ENCODE measurements at regions not wholly inside any gene's neighbourhood (a gene's known extent, or its start where the extent isn't known, plus 50 kb on each side); places are given as distances from the start of the nearest gene placed in this dataset.

GRCh38 chr3:59596741-59597140, 546.9 kb upstream of the CFAP20DC start:
- in situ Hi-C loops (cut with MboI; ENCODE audit: low pct_unique_long_range_greater_than_20kb, low sequenced_read_pairs, unreplicated experiment) = loop anchor here (25.0 kb wide), 1 partner anchor 266 kb away; no protein-coding TSS in a partner anchor
- no peak for DNase-seq (ENCODE audit: low spot score)
- no peak for TF ChIP-seq CTCF (IDR thresholded peaks at IDR 0.05; ENCODE audit: extremely low read depth, insufficient read depth, missing control alignments)

DNA sequence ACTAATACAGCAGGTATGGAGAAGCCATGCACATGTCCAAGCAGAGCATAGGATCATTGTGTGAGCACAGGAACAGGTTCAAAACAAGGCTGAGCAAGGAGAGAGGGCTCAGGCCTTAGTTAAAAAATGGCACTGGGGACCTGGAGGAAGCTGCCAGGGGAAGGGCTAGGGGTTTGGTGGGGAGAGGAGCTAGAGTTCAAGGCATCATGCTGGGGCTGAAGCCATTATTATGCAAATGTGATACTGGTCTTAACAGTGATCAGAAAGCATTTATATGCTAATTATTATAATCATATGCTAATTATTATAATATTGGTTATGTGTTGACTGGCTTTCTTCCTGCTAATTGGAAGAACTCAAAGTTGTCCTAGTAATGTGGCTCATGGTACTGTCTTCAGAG, 546.0 kb upstream of the CFAP20DC start:
- in situ Hi-C loops (cut with MboI; ENCODE audit: low pct_unique_long_range_greater_than_20kb, low sequenced_read_pairs, unreplicated experiment) = loop anchor here (25.0 kb wide), 1 partner anchor 266 kb away; no protein-coding TSS in a partner anchor
- DNase-seq (ENCODE audit: low spot score) = no peak
- no peak for TF ChIP-seq CTCF (IDR thresholded peaks at IDR 0.05; ENCODE audit: extremely low read depth, insufficient read depth, missing control alignments)

GRCh38 chr3:59593380-59593779, 543.6 kb upstream of the CFAP20DC start:
- no peak for TF ChIP-seq CTCF (IDR thresholded peaks at IDR 0.05; ENCODE audit: extremely low read depth, insufficient read depth, missing control alignments)
- no peak for DNase-seq (ENCODE audit: low spot score)
- in situ Hi-C loops (cut with MboI; ENCODE audit: low pct_unique_long_range_greater_than_20kb, low sequenced_read_pairs, unreplicated experiment) = loop anchor here (25.0 kb wide), 1 partner anchor 269 kb away; no protein-coding TSS in a partner anchor

DNA sequence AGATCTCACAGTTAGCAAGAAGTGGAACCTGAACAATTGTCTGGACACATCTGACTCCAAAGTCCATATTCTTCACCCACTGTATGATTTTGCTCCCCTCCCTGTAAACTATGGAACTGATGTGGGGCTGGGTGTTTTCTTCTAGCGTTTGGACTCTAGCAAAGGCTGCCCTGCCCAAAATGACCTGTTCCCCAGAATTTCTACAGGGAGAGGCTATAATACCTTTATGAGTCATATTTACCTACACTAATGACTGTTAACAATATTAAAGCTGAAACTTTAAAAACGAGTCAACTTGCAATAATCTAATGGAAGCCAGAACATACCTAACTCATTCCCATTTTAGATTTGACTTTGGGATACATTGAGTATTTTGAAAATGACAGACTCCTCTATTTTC, 531.2 kb upstream of the CFAP20DC start:
- no peak for DNase-seq (ENCODE audit: low spot score)
- TF ChIP-seq CTCF (IDR thresholded peaks at IDR 0.05; ENCODE audit: extremely low read depth, insufficient read depth, missing control alignments) = no peak
- in situ Hi-C loops (cut with MboI; ENCODE audit: low pct_unique_long_range_greater_than_20kb, low sequenced_read_pairs, unreplicated experiment) = loop anchor here (25.0 kb wide), 1 partner anchor 281 kb away; no protein-coding TSS in a partner anchor

DNA sequence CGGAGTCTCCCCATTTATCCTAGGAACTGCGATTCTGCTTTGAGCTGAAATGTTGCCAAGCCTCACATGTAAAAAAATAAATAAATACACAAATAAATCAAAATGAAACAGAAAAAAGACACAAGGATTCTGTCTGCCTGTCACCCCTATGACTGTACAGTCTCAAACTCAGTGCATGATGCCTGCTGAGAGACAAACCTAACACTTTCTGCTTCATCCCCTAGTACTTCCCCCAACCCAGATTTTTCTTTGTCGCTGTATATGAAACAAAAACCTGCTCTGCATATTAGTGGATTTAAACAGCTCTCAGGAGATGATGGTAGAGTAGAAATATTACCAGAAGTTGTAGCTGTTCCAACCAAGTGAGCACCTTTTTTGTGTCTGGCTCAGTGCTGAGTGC, 530.7 kb upstream of the CFAP20DC start:
- TF ChIP-seq CTCF (IDR thresholded peaks at IDR 0.05; ENCODE audit: extremely low read depth, insufficient read depth, missing control alignments) = no peak
- in situ Hi-C loops (cut with MboI; ENCODE audit: low pct_unique_long_range_greater_than_20kb, low sequenced_read_pairs, unreplicated experiment) = loop anchor here (25.0 kb wide), 1 partner anchor 282 kb away; no protein-coding TSS in a partner anchor
- peak; percentile 11 for DNase-seq (ENCODE audit: low spot score)

DNA sequence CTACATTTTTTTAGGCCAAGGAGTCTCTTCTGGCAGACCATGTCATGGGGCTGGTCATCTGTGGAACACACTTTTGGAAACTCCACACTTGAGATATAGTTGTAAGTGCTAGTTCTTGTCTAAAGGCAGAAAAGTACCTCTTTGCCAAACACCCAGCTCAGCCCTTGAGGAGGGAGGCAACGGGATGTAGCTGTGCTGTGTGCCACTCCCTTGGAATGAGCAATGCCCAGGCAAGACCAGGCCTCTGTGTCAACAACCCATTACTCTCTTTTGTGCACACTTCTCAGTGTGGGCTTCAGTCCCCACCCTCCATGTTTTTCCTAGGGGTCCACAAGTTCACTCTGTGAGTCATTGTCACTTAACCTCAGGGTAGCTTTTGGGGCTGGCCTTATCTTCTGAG, 528.3 kb upstream of the CFAP20DC start:
- in situ Hi-C loops (cut with MboI; ENCODE audit: low pct_unique_long_range_greater_than_20kb, low sequenced_read_pairs, unreplicated experiment) = loop anchor here (25.0 kb wide), 1 partner anchor 284 kb away; no protein-coding TSS in a partner anchor
- TF ChIP-seq CTCF (IDR thresholded peaks at IDR 0.05; ENCODE audit: extremely low read depth, insufficient read depth, missing control alignments) = no peak
- DNase-seq (ENCODE audit: low spot score) = no peak

All from GM13977 (cell line).